Activated T-helper 1 cell treated with Interleukin-2 at 50 U/mL for 16 hours (primary cell): ENCODE measurements at regions not wholly inside any gene's neighbourhood (a gene's known extent, or its start where the extent isn't known, plus 50 kb on each side); places are given as distances from the start of the nearest gene placed in this dataset.

Source experiments
- DNase-seq: peaks from one replicate; pipeline ENCODE4 v3.0.0-alpha.2; 2020; ENCODE audit warnings: low read depth

- DNase-seq = no peak
These were observed 138.7 kb upstream of the BACH2 start for GRCh38 chr6:90435207-90435899.

GRCh38 chr6:90434094-90434493, 137.5 kb upstream of the BACH2 start:
- no peak for DNase-seq

- no peak for DNase-seq
These were observed 136.3 kb upstream of the BACH2 start for GRCh38 chr6:90432937-90433336.

- no peak for DNase-seq
These were observed 135.6 kb upstream of the BACH2 start for GRCh38 chr6:90432041-90432775.

GRCh38 chr6:90431576-90431975, 134.9 kb upstream of the BACH2 start:
- no peak for DNase-seq

GRCh38 chr6:90429713-90430112, 133.1 kb upstream of the BACH2 start:
- DNase-seq = no peak

- no peak for DNase-seq
These were observed 131.9 kb upstream of the BACH2 start for GRCh38 chr6:90428514-90428913.

- DNase-seq = no peak
These were observed 128.6 kb upstream of the BACH2 start for GRCh38 chr6:90425161-90425641.

GRCh38 chr6:90424580-90424979, 127.9 kb upstream of the BACH2 start:
- DNase-seq = no peak

GRCh38 chr6:90421666-90422065, 125.0 kb upstream of the BACH2 start:
- no peak for DNase-seq

- DNase-seq = no peak
These were observed 123.9 kb upstream of the BACH2 start for GRCh38 chr6:90420500-90420899.

GRCh38 chr6:90417385-90417784, 120.7 kb upstream of the BACH2 start:
- DNase-seq = no peak

- no peak for DNase-seq
These were observed 119.7 kb upstream of the BACH2 start for GRCh38 chr6:90416322-90416721.

GRCh38 chr6:90415178-90415577, 118.5 kb upstream of the BACH2 start:
- no peak for DNase-seq

GRCh38 chr6:90414352-90414751, 117.7 kb upstream of the BACH2 start:
- no peak for DNase-seq

- DNase-seq = peak; percentile 59
These were observed 117.2 kb upstream of the BACH2 start for GRCh38 chr6:90413867-90414266.

GRCh38 chr6:90413396-90413795, 116.8 kb upstream of the BACH2 start:
- DNase-seq = no peak

- no peak for DNase-seq
These were observed 116.1 kb upstream of the BACH2 start for GRCh38 chr6:90412538-90413369.

- peak; percentile 56 for DNase-seq
These were observed 114.7 kb upstream of the BACH2 start for GRCh38 chr6:90411292-90411781.

- no peak for DNase-seq
These were observed 113.1 kb upstream of the BACH2 start for GRCh38 chr6:90409700-90410099.

GRCh38 chr6:90406957-90407356, 110.3 kb upstream of the BACH2 start:
- no peak for DNase-seq

GRCh38 chr6:90406142-90406794, 109.6 kb upstream of the BACH2 start:
- DNase-seq = no peak
